G401 (cell line): ENCODE measurements at regions not wholly inside any gene's neighbourhood (a gene's known extent, or its start where the extent isn't known, plus 50 kb on each side); places are given as distances from the start of the nearest gene placed in this dataset.

Experiments used
- DNase-seq: peaks from one replicate; pipeline ENCODE4 v3.0.0-alpha.2; 2015; ENCODE audit warnings: low spot score
- in situ Hi-C: cut with HindIII; loops from 2 replicates; pipeline ENCODE4 v1.10.0; 2016; ENCODE audit warnings: low sequenced_read_pairs, mixed read lengths

GRCh38 chr5:165673499-165673898 lies 2168.1 kb downstream of the MAT2B start:
- in situ Hi-C loops = no loop called here
- no peak for DNase-seq

- no peak for DNase-seq
- in situ Hi-C loops = no loop called here
These were observed 2190.4 kb downstream of the MAT2B start for GRCh38 chr5:165695796-165696195.

GRCh38 chr5:165705960-165706359 lies 2200.5 kb downstream of the MAT2B start:
- in situ Hi-C loops = no loop called here
- no peak for DNase-seq

DNA sequence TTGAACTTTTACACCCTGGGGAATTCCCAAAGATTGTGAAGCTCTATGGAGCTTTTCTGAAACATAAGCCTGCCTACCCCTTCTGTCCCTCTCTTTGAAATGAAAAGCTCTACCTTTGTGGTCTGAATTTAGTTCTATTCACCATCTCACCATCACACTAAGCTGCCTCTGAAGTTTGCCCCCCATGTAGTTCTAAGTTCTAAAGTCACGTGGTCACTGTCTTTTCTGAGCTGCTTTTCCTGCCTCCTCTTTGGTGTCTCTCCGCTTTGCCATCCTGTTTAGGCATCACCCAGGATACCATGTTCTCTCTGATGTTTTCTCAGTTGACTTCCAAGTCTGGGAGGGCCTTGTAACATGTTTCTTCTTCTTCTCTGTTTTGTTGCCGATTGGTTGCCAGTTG lies 2206.6 kb downstream of the MAT2B start:
- in situ Hi-C loops = no loop called here
- DNase-seq = no peak

DNA sequence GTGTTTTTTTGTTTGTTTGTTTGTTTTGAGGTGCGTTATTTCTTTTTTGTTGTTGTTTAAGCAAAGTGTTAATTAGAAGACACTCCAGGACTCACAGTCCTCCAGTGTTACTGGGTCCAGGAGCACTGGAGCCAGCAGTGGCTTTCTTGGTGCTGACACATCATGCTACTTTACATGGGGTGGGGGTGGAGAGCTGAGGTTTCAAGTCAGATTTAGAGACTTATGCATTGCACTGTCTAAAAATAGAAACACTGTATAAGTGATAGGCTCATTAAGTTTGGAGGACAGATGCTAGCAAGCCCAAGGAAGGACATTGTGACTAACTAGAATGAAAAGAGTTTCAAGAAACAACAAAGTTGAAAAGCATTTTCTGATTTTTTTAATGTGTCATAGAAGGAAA lies 2209.2 kb downstream of the MAT2B start:
- DNase-seq = no peak
- in situ Hi-C loops = no loop called here

GRCh38 chr5:165720901-165721300 lies 2215.5 kb downstream of the MAT2B start:
- in situ Hi-C loops = no loop called here
- no peak for DNase-seq

GRCh38 chr5:165722401-165722800 lies 2217.0 kb downstream of the MAT2B start:
- in situ Hi-C loops = no loop called here
- no peak for DNase-seq

GRCh38 chr5:165723931-165724330 lies 2218.5 kb downstream of the MAT2B start:
- in situ Hi-C loops = no loop called here

DNA sequence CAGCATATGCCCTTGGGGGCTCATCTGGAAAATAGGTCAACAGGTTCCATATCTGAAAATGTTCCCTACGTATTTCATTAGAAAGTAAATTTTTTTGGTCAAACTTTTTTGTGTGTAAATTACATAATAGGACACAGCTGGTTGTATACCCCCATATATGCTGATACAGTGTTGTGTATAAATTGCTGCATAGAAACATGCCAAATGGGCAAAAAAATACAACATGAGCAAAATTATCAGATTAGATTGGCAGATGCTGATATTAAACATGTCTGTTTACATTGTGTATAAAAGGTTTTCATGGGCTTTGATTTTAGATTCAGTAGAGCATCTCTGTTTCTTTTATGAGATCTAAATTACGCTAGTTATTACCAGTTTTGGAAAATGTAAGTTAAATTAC lies 2223.0 kb downstream of the MAT2B start:
- no peak for DNase-seq
- in situ Hi-C loops = no loop called here

More at GRCh38 chr5:165723931-165724330, 2218.5 kb downstream of the MAT2B start:
- DNase-seq = no peak

DNA sequence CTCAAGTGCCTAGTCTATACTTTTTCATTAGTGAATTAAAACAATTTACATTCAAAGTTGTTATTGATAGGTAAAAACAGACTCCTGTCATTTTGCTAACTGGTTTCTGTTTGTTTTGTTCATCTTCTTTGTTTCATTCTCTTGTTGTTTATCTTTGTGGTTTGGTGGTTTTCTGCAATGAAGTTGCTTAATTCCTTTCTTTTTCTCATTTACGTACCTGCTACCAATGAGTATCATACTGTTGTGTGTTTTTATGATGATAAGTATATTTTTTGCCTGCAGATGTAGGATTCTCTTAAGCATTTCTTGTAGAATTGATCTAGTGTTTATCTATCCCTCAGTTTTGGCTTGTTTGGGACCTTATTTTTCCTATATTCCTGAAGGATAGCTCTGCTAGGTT lies 2230.0 kb downstream of the MAT2B start:
- in situ Hi-C loops = no loop called here

GRCh38 chr5:165739079-165739741 lies 2233.8 kb downstream of the MAT2B start:
- in situ Hi-C loops = no loop called here
- no peak for DNase-seq

More for the DNA sequence above, 2230.0 kb downstream of the MAT2B start:
- no peak for DNase-seq

DNA sequence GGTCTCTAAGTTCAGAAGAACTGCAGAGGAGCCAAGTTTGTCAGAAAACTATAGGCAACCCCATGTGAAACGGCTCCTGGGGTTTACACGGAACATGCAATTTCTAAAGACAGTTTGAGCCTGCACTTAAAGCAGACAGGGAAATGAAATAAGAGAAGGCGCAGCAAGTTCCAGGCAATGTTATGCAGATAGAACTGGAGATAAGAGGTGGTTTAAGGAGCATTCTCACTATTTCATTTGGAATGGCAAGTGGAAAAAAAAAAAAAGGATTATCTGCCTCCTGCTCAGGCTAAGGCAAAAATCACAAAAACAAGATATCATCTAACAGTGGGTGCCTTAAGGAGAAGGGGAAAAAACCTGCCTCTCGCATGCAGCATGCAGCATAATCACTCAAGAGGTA lies 2252.4 kb downstream of the MAT2B start:
- no peak for DNase-seq
- in situ Hi-C loops = no loop called here

DNA sequence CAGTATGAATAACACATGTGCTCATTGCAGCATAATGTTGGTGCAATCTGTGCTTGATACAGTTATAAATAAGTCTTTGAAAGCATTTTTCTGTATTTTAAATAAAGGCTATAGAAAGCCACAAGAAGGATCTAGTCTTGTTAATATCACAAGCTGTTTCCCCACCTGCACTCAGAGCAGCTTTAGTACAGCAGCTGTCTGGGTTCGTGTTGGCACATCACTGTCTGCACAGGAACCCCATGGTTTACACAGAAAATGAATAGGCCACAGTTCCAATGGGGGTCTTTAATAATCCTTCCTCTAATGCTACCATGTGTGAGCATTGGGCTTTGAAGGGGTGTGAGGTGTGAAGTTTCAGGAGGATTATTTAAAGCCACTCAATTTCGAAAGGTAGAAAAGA lies 2269.7 kb downstream of the MAT2B start:
- in situ Hi-C loops = no loop called here
- no peak for DNase-seq

GRCh38 chr5:165779505-165779904 lies 2274.1 kb downstream of the MAT2B start:
- in situ Hi-C loops = no loop called here
- no peak for DNase-seq

DNA sequence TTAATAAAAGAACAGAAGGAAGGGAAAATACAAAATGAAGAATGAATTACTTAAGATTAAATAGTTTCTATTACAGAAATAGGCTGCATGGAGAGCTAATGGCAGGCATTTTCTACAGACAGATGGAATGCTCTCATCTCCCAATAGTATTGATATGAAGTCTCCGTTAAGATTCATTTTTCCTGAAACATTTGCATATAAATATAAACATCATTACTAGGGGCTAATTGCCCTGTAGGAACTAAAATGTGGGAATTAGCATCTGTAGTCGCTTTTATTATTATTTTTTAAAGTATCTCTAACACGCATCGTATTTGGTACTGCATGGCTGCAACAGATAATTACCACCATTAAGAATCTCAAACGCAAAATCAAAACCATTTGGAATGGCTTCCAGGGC lies 2275.5 kb downstream of the MAT2B start:
- in situ Hi-C loops = no loop called here

GRCh38 chr5:165781738-165782137 lies 2276.3 kb downstream of the MAT2B start:
- in situ Hi-C loops = no loop called here
- no peak for DNase-seq

More for the DNA sequence above, 2275.5 kb downstream of the MAT2B start:
- DNase-seq = no peak

GRCh38 chr5:165783024-165783423 lies 2277.6 kb downstream of the MAT2B start:
- in situ Hi-C loops = no loop called here
- DNase-seq = no peak

- in situ Hi-C loops = no loop called here
- no peak for DNase-seq
These were observed 2280.7 kb downstream of the MAT2B start for GRCh38 chr5:165786073-165786472.

DNA sequence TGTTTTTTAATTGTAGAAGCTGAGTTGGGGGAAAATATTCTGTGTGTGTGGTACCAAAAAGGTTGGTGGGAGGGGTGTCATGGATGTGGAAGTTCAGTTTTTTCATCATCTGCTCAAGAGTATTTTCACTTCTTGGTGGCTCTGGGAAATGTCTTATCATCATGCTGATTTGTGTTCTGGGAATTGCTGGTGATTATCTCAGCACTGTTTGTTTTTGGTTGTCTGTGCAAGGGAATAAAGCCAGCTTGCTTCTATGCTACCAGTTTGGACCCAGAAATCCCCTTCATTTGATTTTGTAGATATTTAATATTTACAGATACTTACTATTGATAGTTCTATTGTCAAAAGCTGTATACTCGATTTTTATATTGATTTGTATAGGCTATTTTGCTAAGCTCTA lies 2289.7 kb downstream of the MAT2B start:
- in situ Hi-C loops = no loop called here

DNA sequence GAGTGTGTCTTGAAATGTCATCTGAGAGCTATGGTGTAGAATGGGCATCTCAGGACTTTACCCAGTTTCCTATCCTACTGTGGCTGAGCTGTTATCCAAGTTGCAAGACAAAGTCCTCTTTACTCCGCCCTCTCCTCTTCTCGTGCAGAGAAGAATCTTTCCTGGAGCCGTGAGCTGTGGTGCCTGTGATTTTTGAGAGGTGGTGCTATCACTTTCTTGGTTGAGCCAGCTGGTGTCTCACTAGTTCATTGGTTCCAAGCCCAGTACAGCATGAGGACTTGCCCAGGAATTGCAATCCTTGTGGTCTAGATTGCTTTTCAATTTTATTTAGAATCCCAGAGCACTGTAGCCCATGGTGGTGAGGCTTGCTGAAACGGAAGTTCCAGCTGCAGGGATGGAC lies 2300.3 kb downstream of the MAT2B start:
- DNase-seq = no peak
- in situ Hi-C loops = no loop called here

More for the DNA sequence above, 2289.7 kb downstream of the MAT2B start:
- DNase-seq = no peak

GRCh38 chr5:165808335-165808734 lies 2302.9 kb downstream of the MAT2B start:
- no peak for DNase-seq
- in situ Hi-C loops = no loop called here
